ENCODE measurements at regions not wholly inside any gene's neighbourhood (a gene's known extent, or its start where the extent isn't known, plus 50 kb on each side); places are given as distances from the start of the nearest gene placed in this dataset.
"Not testable (repeated sequence)": the region's sequence is repeated elsewhere in the genome, so short reads cannot be mapped to it uniquely, and the experiment has no call there.

- no peaks in the 10 kb centered on the region for H3K27me3 ChIP-seq
- H3K9me3 ChIP-seq = no peaks in the 10 kb centered on the region
- no peak overlapping the region for H3K27ac ChIP-seq
- intact Hi-C loops (cut with DNase I) = no loop called here
- WGBS, 3 donors = 91 to 96% (median 94%) methylated on average over 3 of the region's 3 CpGs
- no peak overlapping the region for H3K4me3 ChIP-seq
- TF ChIP-seq POLR2A (IDR thresholded peaks at IDR 0.05) = no peak
- TF ChIP-seq EP300 (IDR thresholded peaks at IDR 0.05) = no peak
- TF ChIP-seq CTCF (IDR thresholded peaks at IDR 0.05) = no peak
- no peaks in the 10 kb centered on the region for H3K4me1 ChIP-seq (ENCODE audit: insufficient read depth)
- DNase-seq = no peak
- H3K36me3 ChIP-seq = no peaks in the 10 kb centered on the region
These were observed 384.7 kb upstream of the ZEB2 start for GRCh38 chr2:144904612-144905011.

GRCh38 chr2:144903045-144903444 is 383.1 kb upstream of the ZEB2 start:
- H3K4me3 ChIP-seq; H3K27me3 ChIP-seq; H3K36me3 ChIP-seq; intact Hi-C loops (cut with DNase I); H3K27ac ChIP-seq; H3K4me1 ChIP-seq (ENCODE audit: insufficient read depth); H3K9me3 ChIP-seq; DNase-seq: not testable (repeated sequence)
- 85 to 90% (median 89%) methylated on average over 17 to 19 of the region's 19 CpGs for WGBS, 3 donors

- H3K27ac ChIP-seq; DNase-seq; H3K9me3 ChIP-seq; intact Hi-C loops (cut with DNase I); H3K4me3 ChIP-seq; H3K4me1 ChIP-seq (ENCODE audit: insufficient read depth); H3K27me3 ChIP-seq; H3K36me3 ChIP-seq: not testable (repeated sequence)
- WGBS, 3 donors = 59 to 81% (median 60%) methylated on average over 3 to 4 of the region's 4 CpGs
These were observed 381.5 kb upstream of the ZEB2 start for GRCh38 chr2:144901386-144901785.

GRCh38 chr2:144896341-144896740 is 376.4 kb upstream of the ZEB2 start:
- no peaks in the 10 kb centered on the region for H3K36me3 ChIP-seq
- H3K4me1 ChIP-seq (ENCODE audit: insufficient read depth) = no peaks in the 10 kb centered on the region
- TF ChIP-seq EP300 (IDR thresholded peaks at IDR 0.05) (no peak), CTCF (IDR thresholded peaks at IDR 0.05) (no peak), POLR2A (IDR thresholded peaks at IDR 0.05) (no peak)

GRCh38 chr2:144894612-144895599 is 375.0 kb upstream of the ZEB2 start:
- Histone ChIP-seq H3K4me3 (no peak overlapping the region), H3K9me3 (no peaks in the 10 kb centered on the region), H3K36me3 (no peaks in the 10 kb centered on the region), H3K27me3 (no peaks in the 10 kb centered on the region), H3K4me1 (ENCODE audit: insufficient read depth) (no peaks in the 10 kb centered on the region), H3K27ac (no peak overlapping the region)
- WGBS, 3 donors = 71 to 80% (median 80%) methylated on average over 8 of the region's 8 CpGs
- intact Hi-C loops (cut with DNase I) = no loop called here
- DNase-seq = no peak
- TF ChIP-seq EP300 (IDR thresholded peaks at IDR 0.05) (no peak), POLR2A (IDR thresholded peaks at IDR 0.05) (no peak), CTCF (IDR thresholded peaks at IDR 0.05) (no peak)

More at GRCh38 chr2:144896341-144896740, 376.4 kb upstream of the ZEB2 start:
- DNase-seq = no peak
- Histone ChIP-seq H3K4me3 (no peak overlapping the region), H3K27me3 (no peaks in the 10 kb centered on the region), H3K9me3 (no peaks in the 10 kb centered on the region), H3K27ac (no peak overlapping the region)
- WGBS, 3 donors = 85 to 88% (median 87%) methylated on average over 1 of the region's 1 CpG
- intact Hi-C loops (cut with DNase I) = no loop called here
